DMS53 treated with DMSO at 0.1 percent for 48 hours (cell line): ENCODE measurements at regions not wholly inside any gene's neighbourhood (a gene's known extent, or its start where the extent isn't known, plus 50 kb on each side); places are given as distances from the start of the nearest gene placed in this dataset.

Source experiments
- DNase-seq: peaks from one replicate; lab custom pipeline; 2025; ENCODE audit not compliant: unreplicated experiment; lab: John Stamatoyannopoulos, UW

- DNase-seq: no peak
Measured at GRCh38 chr7:69130396-69130795, 467.9 kb upstream of the AUTS2 start.

- DNase-seq: no peak
Measured at GRCh38 chr7:69134316-69134715, 464.0 kb upstream of the AUTS2 start.

GRCh38 chr7:69147631-69148030 lies 450.6 kb upstream of the AUTS2 start:
- no peak for DNase-seq

GRCh38 chr7:69149804-69150782 lies 448.2 kb upstream of the AUTS2 start:
- DNase-seq: no peak

- no peak for DNase-seq
Measured at GRCh38 chr7:69162326-69162725, 435.9 kb upstream of the AUTS2 start.

GRCh38 chr7:69162931-69163670 lies 435.2 kb upstream of the AUTS2 start:
- no peak for DNase-seq

- DNase-seq: no peak
Measured at GRCh38 chr7:69166979-69167516, 431.2 kb upstream of the AUTS2 start.

GRCh38 chr7:69169386-69169785 lies 428.9 kb upstream of the AUTS2 start:
- no peak for DNase-seq

GRCh38 chr7:69172357-69173077 lies 425.8 kb upstream of the AUTS2 start:
- no peak for DNase-seq

GRCh38 chr7:69173341-69173740 lies 424.9 kb upstream of the AUTS2 start:
- no peak for DNase-seq

- DNase-seq: no peak
Measured at GRCh38 chr7:69173846-69174245, 424.4 kb upstream of the AUTS2 start.

GRCh38 chr7:69176841-69177240 lies 421.4 kb upstream of the AUTS2 start:
- DNase-seq: no peak

GRCh38 chr7:69177461-69177861 lies 420.8 kb upstream of the AUTS2 start:
- no peak for DNase-seq

- DNase-seq: no peak
Measured at GRCh38 chr7:69177941-69178494, 420.3 kb upstream of the AUTS2 start.

GRCh38 chr7:69180662-69181061 lies 417.6 kb upstream of the AUTS2 start:
- no peak for DNase-seq

GRCh38 chr7:69182596-69183467 lies 415.4 kb upstream of the AUTS2 start:
- no peak for DNase-seq

- DNase-seq: no peak
Measured at GRCh38 chr7:69184339-69184738, 413.9 kb upstream of the AUTS2 start.

- no peak for DNase-seq
Measured at GRCh38 chr7:69185170-69185569, 413.1 kb upstream of the AUTS2 start.

GRCh38 chr7:69186974-69187373 lies 411.3 kb upstream of the AUTS2 start:
- DNase-seq: no peak

- no peak for DNase-seq
Measured at GRCh38 chr7:69187824-69188333, 410.4 kb upstream of the AUTS2 start.
